ENCODE measurements at regions not wholly inside any gene's neighbourhood (a gene's known extent, or its start where the extent isn't known, plus 50 kb on each side); places are given as distances from the start of the nearest gene placed in this dataset.

DNA sequence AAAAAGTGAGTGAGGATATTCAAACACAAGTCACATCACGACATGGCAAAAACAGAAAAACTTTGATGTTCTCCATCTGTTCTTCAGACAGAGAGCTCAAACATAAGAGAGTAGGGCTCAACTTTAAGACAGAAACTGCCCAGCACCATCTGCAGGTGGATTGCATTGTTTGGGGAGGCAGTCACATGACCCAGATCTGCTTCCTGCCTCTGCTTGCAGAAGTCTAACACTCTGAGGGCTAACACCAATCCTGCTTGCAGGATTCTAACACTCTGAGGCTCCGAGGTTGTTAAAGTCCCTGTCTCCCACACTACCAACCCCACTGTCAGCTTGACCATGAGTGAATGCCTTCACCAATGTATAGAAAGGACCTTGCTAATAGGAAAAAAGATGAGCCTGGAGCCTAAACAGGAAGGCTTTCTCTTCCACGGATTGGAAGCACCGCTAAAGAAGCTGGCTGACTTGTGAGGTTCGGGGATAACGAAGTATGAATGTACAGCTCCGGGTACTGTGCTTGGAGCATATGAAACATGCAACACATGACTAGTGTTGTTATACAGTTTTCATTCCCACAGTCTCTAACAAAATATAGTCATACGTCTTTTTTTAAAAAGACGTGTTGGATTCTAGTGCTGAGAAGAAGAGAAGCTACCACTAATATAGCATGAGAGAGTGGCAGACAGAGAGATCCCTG, 176.6 kb upstream of the CREB1 start:
- no peak overlapping the region for H3K27ac ChIP-seq (ENCODE audit: low read depth, low read length)
- no TSS peak for BruUV-seq (replicated peaks)
- no peaks in the 10 kb centered on the region for H3K9me3 ChIP-seq (ENCODE audit: control insufficient read depth in 1 of 2, insufficient read depth in 1 of 2, low read depth in 1 of 2, low read length in 2 of 2)
- no peaks in the 10 kb centered on the region for H3K9me2 ChIP-seq (ENCODE audit: insufficient read depth)
- DNase-seq (ENCODE audit: low read depth, low spot score) (no peak), ATAC-seq (peak; percentile 74)
- no peaks in the 10 kb centered on the region for H3K27me3 ChIP-seq (ENCODE audit: insufficient read depth, low read length)
- H4K20me1 ChIP-seq (ENCODE audit: insufficient read depth) = no peaks in the 10 kb centered on the region
- H3K9ac ChIP-seq (ENCODE audit: low read length) = no peak overlapping the region
- H3K79me2 ChIP-seq (ENCODE audit: insufficient read depth, low read length) = no peaks in the 10 kb centered on the region
- ChIA-PET RAD21 (ENCODE audit: low non-redundant PET in 1 of 2, low total read pairs in 2 of 2, uncharacterized antibody in 2 of 2, unreplicated experiment in 2 of 2) (no interaction called here), POLR2A (interaction anchor here (1.0 kb wide), 2 partner anchors 14 to 15 kb away, joined by 3 read pairs; no protein-coding TSS in a partner anchor), CTCF (no interaction called here)
- H3K36me3 ChIP-seq (ENCODE audit: control insufficient read depth in 1 of 2, insufficient read depth in 2 of 2, low read length in 2 of 2) = no peaks in the 10 kb centered on the region
- no peak overlapping the region for H2AFZ ChIP-seq (ENCODE audit: low read depth, low read length, poor library complexity, severe bottlenecking)
- intact Hi-C loops (cut with micrococcal nuclease) = no loop called here
- H3K4me1 ChIP-seq (ENCODE audit: control insufficient read depth in 1 of 2, insufficient read depth in 2 of 2, low read length in 2 of 2) = peaks cover 0 to 4% of the 10 kb centered on the region in 2 experiments; a peak in 1 of 4 replicates
- H3K4me2 ChIP-seq (ENCODE audit: low read length) = no peak overlapping the region
- H3K4me3 ChIP-seq (replicated peaks in 1 of 2; ENCODE audit: low read depth in 1 of 2, low read length in 2 of 2) = no peak overlapping the region
- TF ChIP-seq CEBPB (IDR thresholded peaks at IDR 0.05; ENCODE audit: low read depth) = no peak
- TF ChIP-seq, protein P1, sequence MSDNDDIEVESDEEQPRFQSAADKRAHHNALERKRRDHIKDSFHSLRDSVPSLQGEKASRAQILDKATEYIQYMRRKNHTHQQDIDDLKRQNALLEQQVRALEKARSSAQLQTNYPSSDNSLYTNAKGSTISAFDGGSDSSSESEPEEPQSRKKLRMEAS (IDR thresholded peaks at IDR 0.05) = no peak
- TF ChIP-seq ELF1 (IDR thresholded peaks at IDR 0.05; ENCODE audit: borderline replicate concordance, low read depth) = no peak
- TF ChIP-seq JUND (IDR thresholded peaks at IDR 0.05) = no peak
- TF ChIP-seq POLR2AphosphoS5 (IDR thresholded peaks at IDR 0.05; ENCODE audit: low read depth, low read length) = no peak
- peak; percentile 54 for TF ChIP-seq RAD21 (IDR thresholded peaks at IDR 0.05; ENCODE audit: low read depth)
- no peak for TF ChIP-seq POLR2A (IDR thresholded peaks at IDR 0.05; ENCODE audit: borderline replicate concordance, extremely low read depth, insufficient read depth, insufficient read length)
- TF ChIP-seq SP1 (IDR thresholded peaks at IDR 0.05; ENCODE audit: low read depth) = no peak
- no peak for TF ChIP-seq ZFX (IDR thresholded peaks at IDR 0.05)
- TF ChIP-seq, protein P2, sequence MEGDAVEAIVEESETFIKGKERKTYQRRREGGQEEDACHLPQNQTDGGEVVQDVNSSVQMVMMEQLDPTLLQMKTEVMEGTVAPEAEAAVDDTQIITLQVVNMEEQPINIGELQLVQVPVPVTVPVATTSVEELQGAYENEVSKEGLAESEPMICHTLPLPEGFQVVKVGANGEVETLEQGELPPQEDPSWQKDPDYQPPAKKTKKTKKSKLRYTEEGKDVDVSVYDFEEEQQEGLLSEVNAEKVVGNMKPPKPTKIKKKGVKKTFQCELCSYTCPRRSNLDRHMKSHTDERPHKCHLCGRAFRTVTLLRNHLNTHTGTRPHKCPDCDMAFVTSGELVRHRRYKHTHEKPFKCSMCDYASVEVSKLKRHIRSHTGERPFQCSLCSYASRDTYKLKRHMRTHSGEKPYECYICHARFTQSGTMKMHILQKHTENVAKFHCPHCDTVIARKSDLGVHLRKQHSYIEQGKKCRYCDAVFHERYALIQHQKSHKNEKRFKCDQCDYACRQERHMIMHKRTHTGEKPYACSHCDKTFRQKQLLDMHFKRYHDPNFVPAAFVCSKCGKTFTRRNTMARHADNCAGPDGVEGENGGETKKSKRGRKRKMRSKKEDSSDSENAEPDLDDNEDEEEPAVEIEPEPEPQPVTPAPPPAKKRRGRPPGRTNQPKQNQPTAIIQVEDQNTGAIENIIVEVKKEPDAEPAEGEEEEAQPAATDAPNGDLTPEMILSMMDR (IDR thresholded peaks at IDR 0.05 in 2 of 3, conservative IDR thresholded peaks at IDR 0.05 in 1 of 3; ENCODE audit: borderline replicate concordance in 1 of 3, insufficient read depth in 1 of 3, low read depth in 2 of 3, low read length in 2 of 3) = 0 out of 6 replicates have a peak, but pooled peaks of 1 of the 3 experiments have one; percentile 5
- no peak for TF ChIP-seq EZH2 (IDR thresholded peaks at IDR 0.05)
- no peak for TF ChIP-seq ZNF274 (IDR thresholded peaks at IDR 0.05; ENCODE audit: low read depth, low read length)
- no peak for TF ChIP-seq EZH2phosphoT487 (IDR thresholded peaks at IDR 0.05; ENCODE audit: borderline replicate concordance)
